ENCODE measurements at regions not wholly inside any gene's neighbourhood (a gene's known extent, or its start where the extent isn't known, plus 50 kb on each side); places are given as distances from the start of the nearest gene placed in this dataset.

GRCh38 chr16:20136446-20136968 lies 62.8 kb upstream of the GPR139 start:
- TF ChIP-seq CTCF (IDR thresholded peaks at IDR 0.05) = no peak
- no peak for TF ChIP-seq POLR2AphosphoS5 (IDR thresholded peaks at IDR 0.05)
- TF ChIP-seq POLR2A (IDR thresholded peaks at IDR 0.05) = no peak

Data from upper lobe of left lung (tissue), 4 donors.